DND-41 (cell line): ENCODE measurements at regions not wholly inside any gene's neighbourhood (a gene's known extent, or its start where the extent isn't known, plus 50 kb on each side); places are given as distances from the start of the nearest gene placed in this dataset.

ENCODE experiments used
- EZH2 ChIP-seq: IDR thresholded peaks from 3 replicates; pipeline ENCODE4 v1.6.1; 2012; ENCODE audit warnings: borderline replicate concordance, low read depth, mild to moderate bottlenecking, moderate library complexity, low read length, inconsistent platforms; ENCODE audit not compliant: severe bottlenecking
- TF ChIP-seq, protein P1 (sequence below): IDR thresholded peaks from 2 replicates; pipeline ENCODE4 v1.5.1; 2012; ENCODE audit warnings: borderline replicate concordance, low read length, moderate library complexity, mild to moderate bottlenecking; ENCODE audit not compliant: poor library complexity, severe bottlenecking; ENCODE audit errors: extremely low read depth

DNA sequence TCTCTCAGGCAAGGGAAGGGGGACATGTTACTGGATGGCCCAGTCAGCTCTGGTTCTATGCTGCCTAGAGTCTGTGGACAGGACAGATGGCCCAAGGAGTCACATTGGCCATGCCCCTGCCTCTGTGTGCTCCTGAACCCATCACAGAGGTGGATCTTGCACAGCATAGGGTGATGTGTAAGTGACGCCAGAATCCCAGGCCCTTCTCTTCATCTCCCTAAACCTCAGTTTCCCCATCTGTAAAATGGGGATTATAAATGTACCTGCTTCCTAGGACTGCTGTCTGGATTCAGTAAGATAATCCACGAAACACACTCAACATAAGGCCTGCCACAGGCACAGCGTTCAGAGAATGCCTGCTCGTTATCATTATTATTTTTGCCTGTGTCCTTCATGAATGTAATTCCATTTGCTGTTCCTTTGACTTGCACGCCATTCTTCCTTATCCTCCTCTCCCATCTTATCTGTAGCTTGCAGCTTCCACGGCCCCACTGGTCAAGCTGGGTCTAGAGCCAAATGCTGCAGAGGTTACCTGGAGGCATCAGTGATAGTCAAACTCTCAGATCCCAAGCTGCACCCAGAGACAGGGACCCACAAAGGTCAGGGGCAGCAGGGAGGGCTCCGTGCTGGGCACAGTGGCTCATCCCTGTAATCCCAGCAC lies 207.0 kb downstream of the MN1 start:
- no peak for TF ChIP-seq EZH2
- TF ChIP-seq, protein P1, sequence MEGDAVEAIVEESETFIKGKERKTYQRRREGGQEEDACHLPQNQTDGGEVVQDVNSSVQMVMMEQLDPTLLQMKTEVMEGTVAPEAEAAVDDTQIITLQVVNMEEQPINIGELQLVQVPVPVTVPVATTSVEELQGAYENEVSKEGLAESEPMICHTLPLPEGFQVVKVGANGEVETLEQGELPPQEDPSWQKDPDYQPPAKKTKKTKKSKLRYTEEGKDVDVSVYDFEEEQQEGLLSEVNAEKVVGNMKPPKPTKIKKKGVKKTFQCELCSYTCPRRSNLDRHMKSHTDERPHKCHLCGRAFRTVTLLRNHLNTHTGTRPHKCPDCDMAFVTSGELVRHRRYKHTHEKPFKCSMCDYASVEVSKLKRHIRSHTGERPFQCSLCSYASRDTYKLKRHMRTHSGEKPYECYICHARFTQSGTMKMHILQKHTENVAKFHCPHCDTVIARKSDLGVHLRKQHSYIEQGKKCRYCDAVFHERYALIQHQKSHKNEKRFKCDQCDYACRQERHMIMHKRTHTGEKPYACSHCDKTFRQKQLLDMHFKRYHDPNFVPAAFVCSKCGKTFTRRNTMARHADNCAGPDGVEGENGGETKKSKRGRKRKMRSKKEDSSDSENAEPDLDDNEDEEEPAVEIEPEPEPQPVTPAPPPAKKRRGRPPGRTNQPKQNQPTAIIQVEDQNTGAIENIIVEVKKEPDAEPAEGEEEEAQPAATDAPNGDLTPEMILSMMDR = no peak
